ENCODE measurements at regions not wholly inside any gene's neighbourhood (a gene's known extent, or its start where the extent isn't known, plus 50 kb on each side); places are given as distances from the start of the nearest gene placed in this dataset.
"Not testable (repeated sequence)": the region's sequence is repeated elsewhere in the genome, so short reads cannot be mapped to it uniquely, and the experiment has no call there.

- DNase-seq, result not testable (repeated sequence)
Observed at GRCh38 chr1:121574505-121574899, 389.7 kb downstream of the SRGAP2C start.

GRCh38 chr1:121582898-121583297, 398.1 kb downstream of the SRGAP2C start:
- not testable (repeated sequence) for DNase-seq

- no peak for DNase-seq
Observed at GRCh38 chr1:121586369-121587229, 401.8 kb downstream of the SRGAP2C start.

- no peak for DNase-seq
Observed at GRCh38 chr1:121587230-121587569, 402.4 kb downstream of the SRGAP2C start.

DNA sequence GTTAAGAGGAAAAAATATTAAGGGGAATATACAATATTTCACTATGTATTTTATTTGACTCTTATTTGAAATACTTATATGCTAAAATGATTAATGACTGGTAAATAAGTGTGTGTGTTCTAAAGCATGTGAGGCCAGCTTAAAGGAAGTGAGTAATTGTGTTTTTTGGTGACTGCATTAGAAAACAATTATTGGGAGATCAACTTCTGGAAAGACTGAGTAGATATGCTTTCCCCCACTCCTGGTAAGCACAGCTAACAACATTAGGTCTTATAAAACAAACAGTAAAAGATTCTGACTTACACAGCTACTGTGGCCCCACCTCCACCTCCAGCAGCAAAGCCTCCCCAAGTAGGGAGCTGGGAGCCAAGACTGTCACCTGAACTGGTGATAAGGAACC, 403.0 kb downstream of the SRGAP2C start:
- DNase-seq, result no peak

DNA sequence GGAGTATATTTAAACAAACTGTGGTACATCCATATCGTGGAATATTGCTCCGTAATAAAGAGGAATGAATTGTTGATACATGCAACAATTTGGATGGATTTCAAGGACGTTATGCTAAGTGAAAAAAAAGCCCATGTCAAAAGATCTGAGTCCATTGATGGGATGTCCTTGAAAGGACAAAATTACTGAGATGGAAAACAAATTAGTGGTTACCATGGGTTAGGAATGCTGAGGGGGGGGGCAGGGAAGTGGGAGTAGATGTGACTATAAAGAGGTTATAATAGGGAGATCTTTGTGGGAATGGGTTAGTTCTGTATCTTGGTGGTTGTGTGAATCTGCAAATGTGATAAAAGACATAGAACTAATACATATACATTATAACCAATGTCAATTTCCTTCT, 409.3 kb downstream of the SRGAP2C start:
- no peak for DNase-seq

- no peak for DNase-seq
Observed at GRCh38 chr1:121595089-121595488, 410.3 kb downstream of the SRGAP2C start.

DNA sequence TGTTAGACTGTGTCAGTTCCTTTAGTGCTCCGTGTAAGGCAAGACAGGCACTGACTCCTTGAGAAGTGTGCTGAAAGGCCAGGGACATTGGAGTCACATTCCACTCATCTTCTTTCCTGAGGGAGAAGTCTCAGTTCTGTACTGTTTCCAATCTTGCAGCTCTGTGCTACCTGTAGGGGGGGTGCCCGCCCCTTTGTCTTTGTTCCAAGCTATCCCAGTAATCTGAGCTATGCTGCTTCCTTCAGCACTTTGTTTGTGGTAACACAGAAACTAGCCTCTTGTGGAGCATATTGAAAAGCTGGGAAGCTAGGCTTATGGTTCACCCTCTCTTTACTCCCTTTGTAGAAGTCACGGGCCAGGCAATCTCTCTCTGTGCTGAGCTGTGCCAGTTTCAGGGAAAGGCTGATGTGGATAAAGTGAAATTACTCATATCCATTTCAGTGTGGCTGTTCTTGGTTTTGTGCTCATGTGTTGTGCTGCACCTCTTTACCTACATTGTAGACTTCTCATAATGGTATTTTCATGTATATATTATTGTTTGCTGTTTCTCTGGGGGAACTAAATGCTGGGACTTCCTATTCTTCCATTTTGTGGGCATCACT, 420.2 kb downstream of the SRGAP2C start:
- not testable (repeated sequence) for DNase-seq

DNA sequence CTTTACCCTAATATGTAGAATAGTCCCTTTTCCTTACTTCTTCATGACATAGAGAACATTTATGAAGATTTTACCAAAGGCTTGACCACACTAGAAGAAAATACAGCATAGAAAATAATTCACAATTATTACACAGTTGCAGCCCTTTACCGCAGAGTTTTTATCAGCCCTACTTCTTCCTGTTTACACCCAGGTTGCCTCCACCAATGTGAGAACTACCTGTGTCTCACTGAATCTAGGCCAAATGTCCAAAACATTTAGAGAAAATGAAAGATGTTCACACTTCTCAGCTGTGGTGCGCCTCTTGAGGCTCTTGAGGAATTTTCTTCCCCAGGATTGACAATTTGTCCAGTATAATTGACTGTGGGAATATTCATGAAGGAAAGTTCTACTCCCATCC, 422.7 kb downstream of the SRGAP2C start:
- DNase-seq, result not testable (repeated sequence)

Measured in GDM1 (cell line).